ENCODE measurements at regions not wholly inside any gene's neighbourhood (a gene's known extent, or its start where the extent isn't known, plus 50 kb on each side); places are given as distances from the start of the nearest gene placed in this dataset.

DNA sequence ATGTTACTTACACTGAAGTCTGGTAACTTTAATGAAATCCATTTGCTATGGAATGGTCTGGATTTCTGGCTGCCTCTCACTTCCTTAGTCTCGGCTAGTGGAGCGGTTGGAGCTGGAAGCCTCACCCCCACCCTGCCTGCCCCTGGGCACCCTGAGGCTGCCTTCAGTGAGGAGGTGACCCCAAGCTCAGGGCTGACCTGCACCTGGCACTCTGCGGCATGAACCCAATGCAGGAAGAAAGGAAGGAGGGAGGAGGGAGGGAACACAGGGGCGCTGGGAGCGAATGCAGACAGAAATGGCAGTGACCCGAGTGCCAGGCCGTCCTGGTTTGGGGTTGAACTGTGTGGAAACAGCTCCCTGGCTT lies 353.1 kb downstream of the TMEM121 start:
- TF ChIP-seq EP300 (IDR thresholded peaks at IDR 0.05) (no peak), POLR2A (IDR thresholded peaks at IDR 0.05) (no peak)
- TF ChIP-seq, protein P1, sequence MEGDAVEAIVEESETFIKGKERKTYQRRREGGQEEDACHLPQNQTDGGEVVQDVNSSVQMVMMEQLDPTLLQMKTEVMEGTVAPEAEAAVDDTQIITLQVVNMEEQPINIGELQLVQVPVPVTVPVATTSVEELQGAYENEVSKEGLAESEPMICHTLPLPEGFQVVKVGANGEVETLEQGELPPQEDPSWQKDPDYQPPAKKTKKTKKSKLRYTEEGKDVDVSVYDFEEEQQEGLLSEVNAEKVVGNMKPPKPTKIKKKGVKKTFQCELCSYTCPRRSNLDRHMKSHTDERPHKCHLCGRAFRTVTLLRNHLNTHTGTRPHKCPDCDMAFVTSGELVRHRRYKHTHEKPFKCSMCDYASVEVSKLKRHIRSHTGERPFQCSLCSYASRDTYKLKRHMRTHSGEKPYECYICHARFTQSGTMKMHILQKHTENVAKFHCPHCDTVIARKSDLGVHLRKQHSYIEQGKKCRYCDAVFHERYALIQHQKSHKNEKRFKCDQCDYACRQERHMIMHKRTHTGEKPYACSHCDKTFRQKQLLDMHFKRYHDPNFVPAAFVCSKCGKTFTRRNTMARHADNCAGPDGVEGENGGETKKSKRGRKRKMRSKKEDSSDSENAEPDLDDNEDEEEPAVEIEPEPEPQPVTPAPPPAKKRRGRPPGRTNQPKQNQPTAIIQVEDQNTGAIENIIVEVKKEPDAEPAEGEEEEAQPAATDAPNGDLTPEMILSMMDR (IDR thresholded peaks at IDR 0.05) = no peak

Data from stomach (tissue), 4 donors.